Colonic mucosa (tissue), 4 donors: ENCODE measurements at regions not wholly inside any gene's neighbourhood (a gene's known extent, or its start where the extent isn't known, plus 50 kb on each side); places are given as distances from the start of the nearest gene placed in this dataset.

Source experiments
- DNase-seq: peaks from one replicate; pipeline ENCODE4 v3.0.0-alpha.2; 2020
- H3K27ac ChIP-seq: fragments of 200-600 bp; one replicate; pipeline ENCODE4 v1.8.0; 2021
- H3K27me3 ChIP-seq: fragments of 200-600 bp; one replicate; pipeline ENCODE4 v1.8.0; 2021
- H3K36me3 ChIP-seq: fragments of 200-600 bp; one replicate; pipeline ENCODE4 v1.8.0; 2021
- H3K4me1 ChIP-seq: fragments of 200-600 bp; one replicate; pipeline ENCODE4 v1.8.0; 2021; ENCODE audit warnings: mild to moderate bottlenecking
- H3K4me3 ChIP-seq: fragments of 200-600 bp; one replicate; pipeline ENCODE4 v1.8.0; 2021
- H3K9ac ChIP-seq, 2 donors: one replicate each; pipeline ENCODE4 v1.7.0; 2013; ENCODE audit warnings: control low read depth in 2 of 2, low read depth in 2 of 2, low read length in 2 of 2
- H3K9me3 ChIP-seq: fragments of 200-600 bp; one replicate; pipeline ENCODE4 v1.8.0; 2021
- CTCF ChIP-seq: fragments of 200-600 bp; IDR thresholded peaks from one replicate; pipeline ENCODE4 v1.8.0; 2022; ENCODE audit warnings: antibody characterized with exemption, mild to moderate bottlenecking
- intact Hi-C: fragments of 100-400 bp; cut with DNase I; formaldehyde crosslinking; loops from one replicate; pipeline ENCODE4 v1.14.1; 2022
- donor health status: healthy.
- donor health status: DM: no; HTN: no; CAD: no.
- donor health status: DM: no; HTN: no; CAD: no.

GRCh38 chr4:36000941-36001557 is 243.3 kb downstream of the ARAP2 start:
- no peaks in the 10 kb centered on the region for H3K27me3 ChIP-seq
- no peak for DNase-seq
- intact Hi-C loops: no loop called here
- no peak overlapping the region for H3K4me3 ChIP-seq
- no peaks in the 10 kb centered on the region for H3K4me1 ChIP-seq
- no peaks in the 10 kb centered on the region for H3K9me3 ChIP-seq
- no peak overlapping the region for H3K27ac ChIP-seq
- no peak for TF ChIP-seq CTCF
- no peaks in the 10 kb centered on the region for H3K36me3 ChIP-seq
- no peak overlapping the region for H3K9ac ChIP-seq

GRCh38 chr4:36003051-36003450 is 241.3 kb downstream of the ARAP2 start:
- intact Hi-C loops: no loop called here
- Histone ChIP-seq H3K4me1 (no peaks in the 10 kb centered on the region), H3K27ac (no peak overlapping the region), H3K4me3 (no peak overlapping the region), H3K9me3 (no peaks in the 10 kb centered on the region), H3K36me3 (no peaks in the 10 kb centered on the region), H3K27me3 (no peaks in the 10 kb centered on the region), H3K9ac (no peak overlapping the region)
- DNase-seq: no peak
- no peak for TF ChIP-seq CTCF

- H3K27ac ChIP-seq: no peak overlapping the region
- no peak for DNase-seq
- H3K9ac ChIP-seq: no peak overlapping the region
- no peaks in the 10 kb centered on the region for H3K36me3 ChIP-seq
- no peak overlapping the region for H3K4me3 ChIP-seq
- H3K4me1 ChIP-seq: no peaks in the 10 kb centered on the region
- H3K9me3 ChIP-seq: no peaks in the 10 kb centered on the region
- no peak for TF ChIP-seq CTCF
- H3K27me3 ChIP-seq: no peaks in the 10 kb centered on the region
- intact Hi-C loops: no loop called here
Measured at GRCh38 chr4:36004204-36004851, 240.0 kb downstream of the ARAP2 start.

- no peak for DNase-seq
- no peak for TF ChIP-seq CTCF
- intact Hi-C loops: no loop called here
- Histone ChIP-seq H3K27ac (no peak overlapping the region), H3K9me3 (no peaks in the 10 kb centered on the region), H3K36me3 (no peaks in the 10 kb centered on the region), H3K4me1 (no peaks in the 10 kb centered on the region), H3K9ac (no peak overlapping the region), H3K4me3 (no peak overlapping the region), H3K27me3 (no peaks in the 10 kb centered on the region)
Measured at GRCh38 chr4:36006226-36006625, 238.1 kb downstream of the ARAP2 start.

GRCh38 chr4:36010397-36010929 is 233.9 kb downstream of the ARAP2 start:
- H3K9me3 ChIP-seq: no peaks in the 10 kb centered on the region
- H3K9ac ChIP-seq: no peak overlapping the region
- no peak for TF ChIP-seq CTCF
- no peaks in the 10 kb centered on the region for H3K4me1 ChIP-seq
- no peaks in the 10 kb centered on the region for H3K27me3 ChIP-seq
- intact Hi-C loops: no loop called here
- no peaks in the 10 kb centered on the region for H3K36me3 ChIP-seq
- H3K27ac ChIP-seq: no peak overlapping the region
- DNase-seq: no peak
- no peak overlapping the region for H3K4me3 ChIP-seq
